ENCODE measurements at regions not wholly inside any gene's neighbourhood (a gene's known extent, or its start where the extent isn't known, plus 50 kb on each side); places are given as distances from the start of the nearest gene placed in this dataset.
"Not testable (repeated sequence)": the region's sequence is repeated elsewhere in the genome, so short reads cannot be mapped to it uniquely, and the experiment has no call there.

GRCh38 chr4:159867673-159868072 lies 764.8 kb downstream of the RAPGEF2 start (continued):
- no peak for TF ChIP-seq POLR2AphosphoS5 (IDR thresholded peaks at IDR 0.05; ENCODE audit: low read length)
- TF ChIP-seq YY1 (IDR thresholded peaks at IDR 0.05; ENCODE audit: low read depth, low read length), result no peak
- no peak for TF ChIP-seq RAD21 (IDR thresholded peaks at IDR 0.05; ENCODE audit: insufficient read depth, low read depth, low read length)
- TF ChIP-seq, protein P1, sequence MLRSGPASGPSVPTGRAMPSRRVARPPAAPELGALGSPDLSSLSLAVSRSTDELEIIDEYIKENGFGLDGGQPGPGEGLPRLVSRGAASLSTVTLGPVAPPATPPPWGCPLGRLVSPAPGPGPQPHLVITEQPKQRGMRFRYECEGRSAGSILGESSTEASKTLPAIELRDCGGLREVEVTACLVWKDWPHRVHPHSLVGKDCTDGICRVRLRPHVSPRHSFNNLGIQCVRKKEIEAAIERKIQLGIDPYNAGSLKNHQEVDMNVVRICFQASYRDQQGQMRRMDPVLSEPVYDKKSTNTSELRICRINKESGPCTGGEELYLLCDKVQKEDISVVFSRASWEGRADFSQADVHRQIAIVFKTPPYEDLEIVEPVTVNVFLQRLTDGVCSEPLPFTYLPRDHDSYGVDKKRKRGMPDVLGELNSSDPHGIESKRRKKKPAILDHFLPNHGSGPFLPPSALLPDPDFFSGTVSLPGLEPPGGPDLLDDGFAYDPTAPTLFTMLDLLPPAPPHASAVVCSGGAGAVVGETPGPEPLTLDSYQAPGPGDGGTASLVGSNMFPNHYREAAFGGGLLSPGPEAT (IDR thresholded peaks at IDR 0.05; ENCODE audit: low read depth), result no peak
- no peak for TF ChIP-seq PRDM15 (CRISPR knock-in tag; IDR thresholded peaks at IDR 0.05)
- no peak for TF ChIP-seq ZNF207 (IDR thresholded peaks at IDR 0.05; ENCODE audit: borderline replicate concordance)

DNA sequence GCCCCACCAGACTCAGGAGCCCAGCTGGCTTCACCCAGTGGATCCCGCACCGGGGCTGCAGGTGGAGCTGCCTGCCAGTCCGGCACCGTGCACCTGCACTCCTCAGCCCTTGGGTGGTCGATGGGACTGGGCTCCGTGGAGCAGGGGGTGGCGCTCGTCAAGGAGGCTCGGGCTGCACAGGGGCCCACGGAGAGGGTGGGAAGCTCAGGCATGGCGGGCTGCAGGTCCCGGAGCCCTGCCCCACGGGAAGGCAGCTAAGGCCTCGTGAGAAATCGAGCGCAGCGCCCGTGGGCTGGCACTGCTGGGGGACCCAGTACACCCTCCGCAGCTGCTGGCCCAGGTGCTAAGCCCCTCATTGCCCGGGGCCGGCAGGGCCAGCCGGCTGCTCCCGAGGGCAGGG lies 766.1 kb downstream of the RAPGEF2 start:
- H3K4me2 ChIP-seq (ENCODE audit: control insufficient read depth, insufficient read depth); H3K27ac ChIP-seq (ENCODE audit: control insufficient read depth, insufficient read depth); H3K27me3 ChIP-seq (replicated peaks in 1 of 2; ENCODE audit: control insufficient read depth in 2 of 2, insufficient read depth in 2 of 2, low read length in 1 of 2); H3K79me2 ChIP-seq (ENCODE audit: control insufficient read depth, insufficient read depth, low read length); FAIRE-seq; H3K4me3 ChIP-seq; H3K36me3 ChIP-seq (ENCODE audit: control insufficient read depth in 2 of 2, insufficient read depth in 2 of 2, low read length in 1 of 2); H3K9me3 ChIP-seq (replicated peaks; ENCODE audit: control insufficient read depth, insufficient read depth, low read length); SMC1A ChIA-PET (ENCODE audit: uncharacterized antibody, unreplicated experiment); intact Hi-C loops (cut with micrococcal nuclease; ENCODE audit: unreplicated experiment); H4K20me1 ChIP-seq (ENCODE audit: control insufficient read depth, insufficient read depth); RAD21 ChIA-PET (ENCODE audit: unreplicated experiment); BruUV-seq (replicated peaks); H2AFZ ChIP-seq (ENCODE audit: control insufficient read depth, low read depth, low read length); in situ Hi-C loops (cut with MboI); DNase-seq (ENCODE audit: low read depth, low spot score); CTCF ChIA-PET; H3K9ac ChIP-seq (ENCODE audit: control insufficient read depth, insufficient read depth, low read length); POLR2A ChIA-PET; H3K4me1 ChIP-seq (ENCODE audit: control insufficient read depth, insufficient read depth, low read length); ATAC-seq: not testable (repeated sequence)
- 52% methylated on average over 23 of the region's 23 CpGs for WGBS (ENCODE audit: insufficient coverage, insufficient replicate concordance, low lambda C conversion rate, missing lambda C conversion rate)
